Neural progenitor cell (in vitro differentiated cells): ENCODE measurements at regions not wholly inside any gene's neighbourhood (a gene's known extent, or its start where the extent isn't known, plus 50 kb on each side); places are given as distances from the start of the nearest gene placed in this dataset.

ENCODE experiments used
- DNase-seq: peaks from one replicate; pipeline ENCODE4 v3.0.0-alpha.2; 2016; ENCODE audit warnings: low spot score
- H2AFZ ChIP-seq: fragments of 200-600 bp; sonication (generic); replicated peaks from 2 replicates; pipeline ENCODE4 v1.6.1; 2016; ENCODE audit warnings: antibody characterized with exemption
- H3F3A ChIP-seq: fragments of 200-600 bp; sonication (generic); 2 replicates; pipeline ENCODE4 v1.6.1; 2016; ENCODE audit warnings: antibody characterized with exemption, low read depth
- H3K27ac ChIP-seq: fragments of 200-600 bp; sonication (generic); 2 replicates; pipeline ENCODE4 v1.5.1; 2016; ENCODE audit warnings: mild to moderate bottlenecking
- H3K27me3 ChIP-seq: fragments of 200-600 bp; sonication (generic); 2 replicates; pipeline ENCODE4 v1.6.1; 2016; ENCODE audit warnings: mild to moderate bottlenecking, moderate library complexity
- H3K36me3 ChIP-seq: fragments of 200-600 bp; sonication (generic); 2 replicates; pipeline ENCODE4 v1.5.1; 2016
- H3K4me1 ChIP-seq: fragments of 200-600 bp; sonication (generic); 2 replicates; pipeline ENCODE4 v1.6.1; 2016; ENCODE audit warnings: mixed run types
- H3K4me2 ChIP-seq: fragments of 200-600 bp; sonication (generic); 2 replicates; pipeline ENCODE4 v1.6.1; 2016
- H3K4me3 ChIP-seq: fragments of 200-600 bp; sonication (generic); 2 replicates; pipeline ENCODE4 v1.5.1; 2016
- H3K79me2 ChIP-seq: fragments of 200-600 bp; sonication (generic); 2 replicates; pipeline ENCODE4 v1.6.1; 2016; ENCODE audit warnings: low read depth
- H3K9ac ChIP-seq: fragments of 200-600 bp; sonication (generic); 2 replicates; pipeline ENCODE4 v1.6.1; 2016
- H3K9me3 ChIP-seq: fragments of 200-600 bp; sonication (generic); 2 replicates; pipeline ENCODE4 v1.5.1; 2016; ENCODE audit warnings: low read depth
- H4K20me1 ChIP-seq: fragments of 200-600 bp; sonication (generic); 2 replicates; pipeline ENCODE4 v1.6.1; 2016; ENCODE audit warnings: low read depth
- H3K27ac Mint-ChIP-seq: 3 replicates; pipeline ENCODE4 v1.8.0; 2021; ENCODE audit warnings: mixed read lengths
- H3K27me3 Mint-ChIP-seq: 2 replicates; pipeline ENCODE4 v1.8.0; 2022; ENCODE audit warnings: low read depth, mild to moderate bottlenecking, inconsistent platforms, moderate library complexity, mixed read lengths; ENCODE audit not compliant: insufficient read depth
- H3K36me3 Mint-ChIP-seq: 3 replicates; pipeline ENCODE4 v1.8.0; 2021; ENCODE audit warnings: mixed read lengths
- H3K4me1 Mint-ChIP-seq: 3 replicates; pipeline ENCODE4 v1.8.0; 2021; ENCODE audit warnings: mixed read lengths
- H3K4me3 Mint-ChIP-seq: 3 replicates; pipeline ENCODE4 v1.8.0; 2021; ENCODE audit warnings: mild to moderate bottlenecking, moderate library complexity, mixed read lengths
- H3K9me3 Mint-ChIP-seq: 3 replicates; pipeline ENCODE4 v1.8.0; 2020; ENCODE audit warnings: mixed read lengths
- EZH2 ChIP-seq: fragments of 200-600 bp; sonication (generic); IDR thresholded peaks from 2 replicates; pipeline ENCODE4 v1.6.1; 2017; ENCODE audit warnings: antibody characterized with exemption, mild to moderate bottlenecking, moderate library complexity
- EZH2phosphoT487 ChIP-seq: fragments of 200-600 bp; sonication (generic); IDR thresholded peaks from 2 replicates; pipeline ENCODE4 v1.6.1; 2017; ENCODE audit warnings: antibody characterized with exemption
- TF ChIP-seq, protein P1 (sequence below): fragments of 200-600 bp; sonication (generic); IDR thresholded peaks from 2 replicates; pipeline ENCODE4 v1.5.1; 2017; ENCODE audit warnings: antibody characterized with exemption, mild to moderate bottlenecking

DNA sequence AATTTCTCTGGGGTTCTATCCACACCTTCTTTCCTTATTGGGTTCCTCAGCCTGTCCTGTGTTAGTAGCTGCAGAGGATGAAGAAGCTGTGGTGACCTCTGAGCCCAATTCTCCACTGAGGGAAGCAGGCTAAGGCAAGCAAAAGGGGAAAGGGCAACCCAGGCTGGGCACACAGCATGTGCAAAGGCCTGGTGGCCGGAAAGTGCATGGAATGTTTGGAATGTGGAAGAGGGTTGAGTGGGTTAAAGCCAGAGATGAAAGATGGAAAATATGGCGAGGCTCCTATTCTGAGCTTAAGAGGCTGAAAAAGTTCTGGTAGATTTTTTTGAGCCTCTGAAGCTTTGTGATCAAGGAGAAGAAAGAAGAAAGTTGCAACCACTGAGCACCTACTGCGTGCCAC lies 247.1 kb downstream of the MIAT start:
- H3K9me3 ChIP-seq = no peaks in the 10 kb centered on the region
- no peak overlapping the region for H3K9ac ChIP-seq
- H4K20me1 ChIP-seq = peaks cover 6% of the 10 kb centered on the region
- Mint-ChIP-seq H3K4me1 (peaks cover 36% of the 10 kb centered on the region), H3K27ac (no peak overlapping the region), H3K4me3 (peak overlapping the region; percentile 64), H3K27me3 (peaks cover 10% of the 10 kb centered on the region), H3K36me3 (no peaks in the 10 kb centered on the region), H3K9me3 (no peaks in the 10 kb centered on the region)
- peaks cover 27% of the 10 kb centered on the region for H3F3A ChIP-seq
- peaks cover 44% of the 10 kb centered on the region for H3K27me3 ChIP-seq
- no peak overlapping the region for H3K4me3 ChIP-seq
- TF ChIP-seq, protein P1, sequence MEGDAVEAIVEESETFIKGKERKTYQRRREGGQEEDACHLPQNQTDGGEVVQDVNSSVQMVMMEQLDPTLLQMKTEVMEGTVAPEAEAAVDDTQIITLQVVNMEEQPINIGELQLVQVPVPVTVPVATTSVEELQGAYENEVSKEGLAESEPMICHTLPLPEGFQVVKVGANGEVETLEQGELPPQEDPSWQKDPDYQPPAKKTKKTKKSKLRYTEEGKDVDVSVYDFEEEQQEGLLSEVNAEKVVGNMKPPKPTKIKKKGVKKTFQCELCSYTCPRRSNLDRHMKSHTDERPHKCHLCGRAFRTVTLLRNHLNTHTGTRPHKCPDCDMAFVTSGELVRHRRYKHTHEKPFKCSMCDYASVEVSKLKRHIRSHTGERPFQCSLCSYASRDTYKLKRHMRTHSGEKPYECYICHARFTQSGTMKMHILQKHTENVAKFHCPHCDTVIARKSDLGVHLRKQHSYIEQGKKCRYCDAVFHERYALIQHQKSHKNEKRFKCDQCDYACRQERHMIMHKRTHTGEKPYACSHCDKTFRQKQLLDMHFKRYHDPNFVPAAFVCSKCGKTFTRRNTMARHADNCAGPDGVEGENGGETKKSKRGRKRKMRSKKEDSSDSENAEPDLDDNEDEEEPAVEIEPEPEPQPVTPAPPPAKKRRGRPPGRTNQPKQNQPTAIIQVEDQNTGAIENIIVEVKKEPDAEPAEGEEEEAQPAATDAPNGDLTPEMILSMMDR = no peak
- TF ChIP-seq EZH2phosphoT487 (no peak), EZH2 (no peak)
- peaks cover 19% of the 10 kb centered on the region for H3K4me1 ChIP-seq
- H2AFZ ChIP-seq = no peak overlapping the region
- no peak overlapping the region for H3K27ac ChIP-seq
- DNase-seq = no peak
- no peaks in the 10 kb centered on the region for H3K79me2 ChIP-seq
- no peaks in the 10 kb centered on the region for H3K36me3 ChIP-seq
- peak overlapping the region; percentile 83 for H3K4me2 ChIP-seq

DNA sequence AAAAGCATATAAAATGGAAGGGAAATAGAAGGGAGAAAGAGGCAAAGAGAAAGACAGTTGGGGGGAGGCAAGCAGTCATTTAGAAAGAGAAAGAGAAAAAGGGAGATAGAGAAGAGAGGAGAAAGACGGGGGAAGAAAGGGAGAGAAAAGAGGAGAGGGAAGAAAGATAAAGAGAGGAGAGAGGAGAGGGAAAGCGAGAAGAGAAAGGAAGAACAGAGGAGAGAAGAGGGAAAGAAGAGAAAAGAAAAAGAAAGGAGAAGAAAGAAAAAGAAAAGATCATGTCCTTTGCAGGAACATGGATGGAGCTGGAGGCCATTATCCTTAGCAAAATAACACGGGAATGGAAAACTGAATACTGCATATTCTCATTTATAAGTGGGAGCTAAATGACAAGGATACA lies 247.7 kb downstream of the MIAT start:
- no peak overlapping the region for H3K27ac Mint-ChIP-seq
- peaks cover 44% of the 10 kb centered on the region for H3K27me3 ChIP-seq
- no peaks in the 10 kb centered on the region for H3K36me3 Mint-ChIP-seq
- H3K4me2 ChIP-seq = no peak overlapping the region
- no peaks in the 10 kb centered on the region for H3K79me2 ChIP-seq
- no peak overlapping the region for H3K4me3 Mint-ChIP-seq
- no peak overlapping the region for H2AFZ ChIP-seq
- peaks cover 6% of the 10 kb centered on the region for H4K20me1 ChIP-seq
- no peaks in the 10 kb centered on the region for H3K9me3 Mint-ChIP-seq
- no peaks in the 10 kb centered on the region for H3K36me3 ChIP-seq
- peaks cover 19% of the 10 kb centered on the region for H3K4me1 ChIP-seq
- H3K27ac ChIP-seq = no peak overlapping the region
- H3K9ac ChIP-seq = no peak overlapping the region
- H3K4me1 Mint-ChIP-seq = peaks cover 40% of the 10 kb centered on the region
- no peaks in the 10 kb centered on the region for H3K9me3 ChIP-seq
- H3K27me3 Mint-ChIP-seq = peaks cover 10% of the 10 kb centered on the region
- H3K4me3 ChIP-seq = no peak overlapping the region
- DNase-seq = no peak
- peaks cover 27% of the 10 kb centered on the region for H3F3A ChIP-seq
- TF ChIP-seq EZH2phosphoT487 = no peak
- TF ChIP-seq EZH2 = no peak
- TF ChIP-seq, protein P1 = no peak

DNA sequence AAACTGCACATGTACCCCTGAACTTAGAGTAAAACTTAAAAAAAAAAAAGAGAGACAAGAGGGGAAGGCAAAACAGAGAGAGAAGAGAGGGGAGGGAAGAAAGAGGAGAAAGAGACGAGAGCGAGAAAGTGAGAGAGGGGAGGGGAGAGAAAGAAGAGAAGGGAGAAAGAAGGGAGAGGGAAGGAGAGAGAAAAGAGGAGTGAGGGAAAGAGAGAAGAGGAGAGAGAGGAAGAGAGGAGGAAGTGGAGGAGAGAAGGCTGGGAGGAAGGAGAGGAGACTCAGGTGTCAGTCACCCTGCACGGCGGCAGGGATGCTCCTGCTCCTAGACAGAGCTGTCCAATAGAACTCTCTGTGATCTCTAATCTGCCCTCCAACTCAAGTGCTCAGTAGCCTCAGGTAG lies 248.3 kb downstream of the MIAT start:
- DNase-seq = no peak
- Histone ChIP-seq H3K4me3 (no peak overlapping the region), H3K4me2 (no peak overlapping the region), H3K27me3 (peaks cover 47% of the 10 kb centered on the region), H3F3A (peaks cover 27% of the 10 kb centered on the region), H3K9ac (no peak overlapping the region), H3K4me1 (peaks cover 24% of the 10 kb centered on the region), H3K9me3 (no peaks in the 10 kb centered on the region), H3K79me2 (no peaks in the 10 kb centered on the region), H3K27ac (no peak overlapping the region), H4K20me1 (peaks cover 6% of the 10 kb centered on the region), H3K36me3 (no peaks in the 10 kb centered on the region), H2AFZ (no peak overlapping the region)
- H3K27ac Mint-ChIP-seq = no peak overlapping the region
- peaks cover 43% of the 10 kb centered on the region for H3K4me1 Mint-ChIP-seq
- H3K27me3 Mint-ChIP-seq = peaks cover 10% of the 10 kb centered on the region
- no peaks in the 10 kb centered on the region for H3K36me3 Mint-ChIP-seq
- TF ChIP-seq EZH2 = no peak
- no peak overlapping the region for H3K4me3 Mint-ChIP-seq
- no peaks in the 10 kb centered on the region for H3K9me3 Mint-ChIP-seq

DNA sequence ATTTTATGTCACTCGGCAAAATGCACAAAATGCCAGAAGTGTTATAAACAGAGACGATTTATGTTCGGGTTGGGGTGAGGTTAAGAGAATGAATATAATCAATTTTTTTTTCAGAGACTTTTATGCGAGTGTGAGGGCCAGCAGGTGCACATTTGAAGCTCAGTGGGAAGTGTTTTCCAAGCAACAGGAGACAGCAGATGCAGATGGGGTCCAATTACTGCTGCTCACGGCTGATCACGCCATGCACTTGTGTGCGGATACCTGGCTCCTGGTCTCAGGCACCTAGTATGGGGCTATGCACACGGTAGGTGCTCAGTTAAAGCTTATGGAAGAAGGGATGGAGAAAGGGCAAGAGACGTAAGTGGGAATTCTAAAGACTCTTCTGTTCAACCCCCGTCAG lies 249.1 kb downstream of the MIAT start:
- H3K36me3 Mint-ChIP-seq = no peaks in the 10 kb centered on the region
- no peak for DNase-seq
- H3K27ac Mint-ChIP-seq = no peak overlapping the region
- no peaks in the 10 kb centered on the region for H3K9me3 Mint-ChIP-seq
- no peak overlapping the region for H2AFZ ChIP-seq
- H3K4me3 Mint-ChIP-seq = no peak overlapping the region
- H3K27ac ChIP-seq = no peak overlapping the region
- no peaks in the 10 kb centered on the region for H3K36me3 ChIP-seq
- H3K4me2 ChIP-seq = no peak overlapping the region
- no peaks in the 10 kb centered on the region for H3K79me2 ChIP-seq
- peaks cover 23% of the 10 kb centered on the region for H3K4me1 ChIP-seq
- H3K4me1 Mint-ChIP-seq = peaks cover 42% of the 10 kb centered on the region
- peaks cover 6% of the 10 kb centered on the region for H4K20me1 ChIP-seq
- H3K27me3 Mint-ChIP-seq = peaks cover 12% of the 10 kb centered on the region
- TF ChIP-seq, protein P1 = no peak
- TF ChIP-seq EZH2 (no peak), EZH2phosphoT487 (no peak)
- no peak overlapping the region for H3K4me3 ChIP-seq
- H3K9ac ChIP-seq = no peak overlapping the region
- peaks cover 24% of the 10 kb centered on the region for H3F3A ChIP-seq
- no peaks in the 10 kb centered on the region for H3K9me3 ChIP-seq
- H3K27me3 ChIP-seq = peaks cover 47% of the 10 kb centered on the region
